ENCODE measurements at regions not wholly inside any gene's neighbourhood (a gene's known extent, or its start where the extent isn't known, plus 50 kb on each side); places are given as distances from the start of the nearest gene placed in this dataset.

- DNase-seq: no peak
Observed at GRCh38 chr19:29372461-29372860, 153.3 kb upstream of the VSTM2B start.

DNA sequence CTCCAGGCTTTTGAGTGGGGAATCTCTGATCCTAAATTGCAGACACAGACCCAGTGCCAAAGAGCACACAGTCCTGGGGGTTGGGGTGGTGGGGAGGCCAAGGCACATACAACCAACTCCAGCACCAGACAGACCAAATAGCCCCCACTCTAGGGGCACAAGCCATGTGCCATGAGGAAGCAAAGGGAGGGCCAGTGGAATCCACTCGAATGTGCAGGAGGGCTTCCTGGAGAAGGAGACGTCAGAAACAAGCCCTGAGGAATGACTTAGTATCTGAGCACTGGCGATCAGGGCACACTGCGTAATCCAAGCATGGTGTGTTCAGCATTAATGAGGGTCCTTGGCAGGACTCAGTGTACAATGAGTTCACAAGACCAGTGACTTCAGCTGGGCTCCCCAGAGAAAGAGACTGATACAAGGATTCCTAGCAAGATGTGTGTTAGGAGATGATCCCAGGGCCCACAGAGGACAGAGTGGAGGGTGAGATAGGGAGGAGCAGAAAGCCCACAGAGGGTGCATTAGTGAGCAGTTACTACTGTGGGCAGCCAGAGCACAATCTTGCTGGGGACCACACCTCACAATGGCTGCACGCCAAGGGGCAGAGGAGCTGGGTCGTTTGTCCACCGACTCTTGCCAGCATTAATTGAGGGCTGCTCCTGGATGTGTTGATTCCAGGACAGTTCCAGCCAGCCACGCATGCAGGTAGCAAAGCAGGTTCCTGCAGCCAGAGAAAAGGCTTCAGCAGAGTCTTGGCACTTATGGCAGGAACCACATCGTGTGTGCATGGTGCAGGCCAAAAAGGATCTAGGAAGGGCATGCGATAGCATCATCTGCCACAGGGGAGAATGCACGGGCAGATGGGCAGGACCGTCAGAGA is 152.6 kb upstream of the VSTM2B start:
- no peak for DNase-seq

DNA sequence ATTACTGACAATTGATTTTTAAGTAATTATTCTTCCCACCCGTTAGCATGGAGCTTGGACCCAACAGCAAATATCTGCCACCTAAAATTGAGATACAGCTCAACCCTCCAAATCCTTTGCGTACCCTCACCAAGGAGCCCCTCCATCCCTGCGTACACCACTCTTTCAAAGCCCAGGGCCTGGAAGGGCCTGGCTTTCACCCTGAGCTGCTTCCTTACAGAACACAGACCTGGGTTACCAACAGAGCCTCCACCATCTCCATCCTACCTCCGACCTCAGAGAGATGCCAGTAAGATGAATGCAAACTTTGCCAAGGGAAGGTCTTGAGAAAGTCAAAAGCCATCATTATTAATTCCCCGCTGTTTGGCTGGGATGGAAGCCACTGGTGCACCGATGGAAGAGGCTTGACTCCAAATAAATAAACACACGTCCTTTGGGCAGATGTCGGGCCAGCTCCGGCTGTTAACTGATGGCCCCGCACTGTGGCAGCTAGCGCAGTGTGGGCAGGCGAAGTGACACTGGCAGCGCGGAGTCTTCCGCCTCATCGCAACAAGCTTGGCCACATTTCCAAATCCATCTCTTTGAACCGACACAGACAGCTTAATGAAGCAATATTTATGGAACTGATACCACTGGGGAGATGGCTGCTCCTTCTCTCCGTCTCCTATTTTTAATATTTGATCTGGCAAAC is 150.2 kb upstream of the VSTM2B start:
- DNase-seq: no peak

GRCh38 chr19:29376855-29377354 is 148.9 kb upstream of the VSTM2B start:
- DNase-seq: no peak

DNA sequence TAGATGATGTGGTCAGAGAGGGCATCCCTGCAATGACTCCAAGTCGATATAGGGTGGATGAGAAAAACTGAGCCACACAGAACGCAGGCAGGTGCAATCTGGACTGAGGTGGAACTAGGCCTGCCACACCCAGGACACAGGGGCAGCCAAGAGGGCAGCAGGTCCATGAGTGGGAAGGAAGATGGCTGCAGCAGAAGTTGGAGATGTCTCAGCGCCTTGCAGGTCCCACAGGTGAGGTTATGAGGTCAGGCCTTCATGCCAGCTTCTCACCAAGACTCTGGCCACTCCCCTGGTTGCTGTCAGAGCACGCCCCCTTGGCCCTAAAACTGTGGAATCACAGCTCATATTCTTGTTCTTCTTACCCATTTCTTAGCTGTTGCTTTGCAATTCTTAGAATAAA is 147.7 kb upstream of the VSTM2B start:
- no peak for DNase-seq

GRCh38 chr19:29378543-29379080 is 147.2 kb upstream of the VSTM2B start:
- no peak for DNase-seq

DNA sequence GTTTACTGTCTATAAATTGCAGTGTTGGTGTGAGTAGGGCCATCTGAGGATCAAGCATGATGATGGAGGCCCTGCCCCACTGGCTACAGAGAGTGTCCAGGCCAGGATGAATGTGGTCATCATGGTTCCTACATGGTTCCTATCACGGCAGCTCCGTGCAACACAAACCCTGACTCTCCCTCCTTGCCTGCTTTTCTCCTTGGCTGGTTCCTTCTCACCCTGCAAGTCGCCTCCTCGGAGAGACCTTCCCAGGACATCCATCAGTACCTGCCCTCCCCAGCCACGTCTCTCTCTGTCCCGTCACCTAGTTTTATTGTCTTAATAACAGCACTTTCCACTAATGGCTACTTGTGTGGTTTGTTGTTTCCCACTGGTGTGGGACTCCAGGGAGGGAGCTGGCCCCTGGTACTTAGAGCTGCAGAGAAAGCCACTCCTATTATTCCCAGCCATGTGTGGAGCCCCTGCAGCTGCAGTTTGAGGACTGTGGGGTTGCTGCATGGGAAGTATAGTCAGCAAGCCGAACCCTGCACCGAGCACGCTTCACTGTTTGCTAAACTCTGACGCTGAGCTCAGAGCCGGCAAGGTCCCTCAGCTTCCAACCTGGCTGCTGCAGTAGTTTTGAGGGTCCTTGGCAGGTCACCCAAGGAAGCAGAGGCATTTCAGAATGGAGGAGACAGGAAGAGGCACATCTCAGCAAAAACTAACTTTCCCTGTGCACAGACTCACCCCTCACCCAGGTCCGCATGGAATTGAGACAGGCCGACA is 146.4 kb upstream of the VSTM2B start:
- no peak for DNase-seq

- no peak for DNase-seq
Observed at GRCh38 chr19:29380581-29380980, 145.2 kb upstream of the VSTM2B start.

DNA sequence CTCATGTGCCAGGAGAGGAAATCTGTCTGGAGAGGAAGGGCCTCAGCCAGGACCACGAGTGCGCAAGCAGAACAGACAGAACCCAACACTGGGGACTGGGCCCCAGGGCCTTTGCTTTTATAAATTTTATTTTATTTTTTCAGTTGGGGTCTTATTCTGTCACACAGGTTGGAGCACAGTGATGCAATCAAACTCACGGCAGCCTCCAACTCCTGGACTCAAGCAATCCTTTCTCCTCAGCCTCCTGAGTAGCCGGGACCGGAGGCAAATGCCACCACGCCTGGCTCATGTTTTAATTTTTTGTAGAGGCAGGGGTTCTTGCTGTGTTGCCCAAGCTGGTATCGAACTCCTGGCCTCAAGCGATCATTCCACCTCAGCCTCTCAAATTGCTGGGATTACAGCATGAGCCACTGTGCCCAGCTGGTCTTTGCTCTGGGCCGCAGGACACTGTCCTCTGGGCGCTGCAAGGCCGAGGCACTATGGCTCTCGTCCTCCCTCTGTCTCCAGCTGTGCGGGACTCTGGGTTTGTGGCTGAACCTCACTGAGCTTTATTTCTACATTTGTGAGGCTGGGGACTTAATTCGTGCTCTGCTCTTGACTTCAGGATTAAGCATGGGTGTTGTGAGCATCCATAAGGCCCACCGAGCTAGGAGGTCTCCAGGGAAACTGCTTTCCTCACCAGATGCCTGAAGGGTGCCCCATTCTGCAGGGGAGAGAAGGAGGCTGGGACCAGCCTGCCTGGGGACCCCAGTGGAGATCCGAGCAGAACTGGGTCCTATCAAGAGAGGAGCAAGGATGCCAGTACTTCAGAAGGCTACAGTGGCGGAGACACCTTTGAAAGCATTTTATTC is 144.2 kb upstream of the VSTM2B start:
- no peak for DNase-seq

DNA sequence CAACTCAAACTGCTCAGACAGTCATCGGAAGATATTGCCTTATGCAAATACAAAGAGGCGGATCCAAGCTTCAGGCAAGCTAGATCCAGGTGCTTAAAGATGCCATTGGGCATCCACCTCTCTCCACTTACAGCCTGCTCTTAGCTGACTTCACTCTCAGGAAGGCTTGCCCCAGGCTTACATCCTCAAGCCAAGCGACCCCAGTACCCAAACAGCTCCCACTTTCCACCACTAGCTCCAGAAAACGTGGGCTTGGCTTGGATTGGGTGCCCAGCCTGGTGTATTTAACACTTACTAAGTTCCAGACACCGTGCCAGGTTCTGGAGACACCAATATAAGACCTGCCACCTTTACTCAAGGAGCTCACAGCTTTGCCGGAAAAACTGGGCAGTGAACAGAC is 142.1 kb upstream of the VSTM2B start:
- no peak for DNase-seq

DNA sequence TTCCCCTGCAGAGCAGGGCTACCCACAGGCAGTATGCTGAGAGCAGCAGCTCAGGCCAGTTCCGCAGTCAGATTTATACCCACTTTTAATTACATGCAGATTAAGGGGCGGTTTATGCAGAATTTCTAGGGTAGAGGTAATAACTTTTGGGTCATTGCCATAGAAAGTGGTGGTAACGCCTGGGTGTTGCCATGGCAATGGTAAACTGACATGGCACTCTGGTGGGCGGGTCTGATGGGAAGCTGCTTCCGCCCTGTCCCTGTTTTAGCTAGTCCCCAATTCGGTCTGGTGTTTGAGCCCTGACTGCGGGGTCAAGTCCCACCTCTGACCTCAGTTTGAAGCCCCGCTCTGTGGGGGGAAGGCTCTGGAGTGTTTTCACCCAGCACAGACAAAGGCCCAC is 141.1 kb upstream of the VSTM2B start:
- DNase-seq: no peak

- no peak for DNase-seq
Observed at GRCh38 chr19:29385191-29385795, 140.5 kb upstream of the VSTM2B start.

DNA sequence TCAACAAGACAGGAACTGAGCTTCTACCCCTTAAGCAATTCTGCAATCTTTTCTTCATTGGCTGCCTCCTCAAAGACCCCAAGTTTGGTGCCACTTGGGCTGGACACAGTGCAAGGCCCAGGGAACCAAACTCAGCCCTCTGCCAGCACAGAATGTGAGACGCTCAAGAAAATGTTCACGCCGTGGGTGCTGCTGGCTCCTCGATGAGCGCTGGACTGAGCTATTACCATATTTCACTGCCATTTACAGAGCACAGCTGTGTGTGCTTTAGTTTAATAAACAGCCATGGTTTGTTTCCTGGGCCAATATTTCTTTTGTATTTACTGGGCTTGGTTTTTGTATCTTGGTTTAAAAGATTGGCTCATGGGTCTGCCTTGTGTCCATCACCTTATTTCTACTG is 138.8 kb upstream of the VSTM2B start:
- no peak for DNase-seq

- no peak for DNase-seq
Observed at GRCh38 chr19:29387586-29387985, 138.2 kb upstream of the VSTM2B start.

GRCh38 chr19:29389495-29389894 is 136.3 kb upstream of the VSTM2B start:
- DNase-seq: no peak

DNA sequence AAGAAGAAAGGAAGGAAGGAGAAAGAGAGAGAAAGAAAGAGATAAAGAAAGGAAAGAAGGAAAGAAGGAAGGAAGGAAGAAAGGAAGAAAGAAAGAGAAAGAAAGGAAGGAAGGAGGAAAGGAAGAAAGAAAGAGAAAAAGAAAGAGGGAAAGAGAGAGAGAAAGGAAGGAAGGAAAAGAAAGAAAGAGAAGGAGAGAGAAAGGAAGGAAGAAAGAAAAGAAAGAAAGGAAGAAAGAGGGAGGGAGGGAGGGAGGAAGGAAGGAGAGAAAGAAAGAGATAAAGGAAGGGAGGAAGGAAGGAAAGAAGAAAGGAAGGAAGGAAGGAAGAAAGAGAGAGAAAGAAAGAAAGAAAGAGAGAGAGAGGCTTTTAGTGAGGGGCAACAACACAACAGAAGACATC is 135.1 kb upstream of the VSTM2B start:
- DNase-seq: no peak

DNA sequence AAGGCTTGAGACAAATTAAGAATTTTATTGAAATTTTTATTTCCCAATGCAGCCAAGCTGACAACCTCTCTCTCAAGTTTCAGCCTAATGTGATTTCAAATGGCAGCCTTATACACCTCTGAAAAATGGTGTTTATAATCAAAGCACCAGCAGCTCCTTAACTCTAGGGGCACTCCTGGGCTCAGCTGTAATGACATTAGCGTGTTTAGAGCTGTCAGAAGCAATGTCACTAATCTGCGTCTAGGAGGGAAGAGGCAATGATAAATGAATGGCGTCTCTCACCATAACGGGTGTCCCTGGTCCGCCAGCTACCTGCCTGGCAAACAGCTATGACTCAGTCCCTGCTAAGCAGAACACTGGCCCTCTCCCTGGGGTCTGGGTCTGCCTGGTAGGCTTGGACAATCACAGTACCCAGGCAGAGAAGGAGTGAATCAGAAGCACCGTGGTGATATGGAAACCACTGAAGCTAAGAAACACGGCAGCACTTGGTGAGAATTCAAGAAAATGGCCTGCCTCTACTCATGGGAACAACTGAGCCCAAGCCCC is 131.8 kb upstream of the VSTM2B start:
- DNase-seq: no peak

DNA sequence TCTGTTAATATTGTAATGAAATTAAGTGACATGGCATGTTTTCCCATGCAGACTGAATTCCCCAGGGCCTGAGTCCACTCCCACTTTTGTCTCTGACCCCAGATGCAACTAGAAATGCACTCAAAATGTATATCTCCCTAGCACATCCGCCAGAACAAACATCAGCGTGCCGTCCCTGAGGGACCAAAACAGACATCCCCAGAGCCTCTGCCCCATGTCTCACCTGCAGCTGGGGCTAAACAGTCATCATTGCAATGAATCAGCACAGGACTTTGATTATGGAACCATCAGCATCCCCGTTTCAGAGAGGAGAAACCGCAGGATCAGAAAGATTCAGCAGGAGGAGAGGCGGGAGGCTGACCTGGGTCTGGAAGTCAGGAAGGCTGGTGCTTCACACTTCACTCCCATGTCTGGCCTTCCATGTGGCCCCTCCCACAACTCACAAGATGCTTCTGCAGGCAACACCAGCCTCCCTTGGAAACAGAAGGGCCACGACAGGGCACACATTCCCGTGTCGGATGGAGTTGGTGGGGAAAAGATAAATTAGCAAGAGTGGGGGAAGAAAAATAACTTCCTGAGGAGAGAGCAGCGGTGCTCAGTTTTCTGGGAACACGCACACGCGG is 130.6 kb upstream of the VSTM2B start:
- no peak for DNase-seq

- DNase-seq: no peak
Observed at GRCh38 chr19:29395734-29396414, 129.9 kb upstream of the VSTM2B start.

All from muscle of arm (tissue), 1 donor.